DMS53 (cell line): ENCODE measurements at regions not wholly inside any gene's neighbourhood (a gene's known extent, or its start where the extent isn't known, plus 50 kb on each side); places are given as distances from the start of the nearest gene placed in this dataset.
"Not testable (repeated sequence)": the region's sequence is repeated elsewhere in the genome, so short reads cannot be mapped to it uniquely, and the experiment has no call there.

ENCODE experiments used
- DNase-seq: peaks from one replicate; lab custom pipeline; 2025; lab: John Stamatoyannopoulos, UW

GRCh38 chr21:33972539-33972938, 56.9 kb upstream of the ATP5PO start:
- DNase-seq: no peak

GRCh38 chr21:33971492-33972013, 55.9 kb upstream of the ATP5PO start:
- DNase-seq: no peak

GRCh38 chr21:33969581-33969980, 54.0 kb upstream of the ATP5PO start:
- no peak for DNase-seq

- no peak for DNase-seq
Observed at GRCh38 chr21:33968995-33969348, 53.4 kb upstream of the ATP5PO start.

- peak; percentile 58 for DNase-seq
Observed at GRCh38 chr21:33968080-33968994, 52.7 kb upstream of the ATP5PO start.

GRCh38 chr21:33967086-33967571, 51.5 kb upstream of the ATP5PO start:
- DNase-seq: no peak

- DNase-seq: no peak
Observed at GRCh38 chr21:33966324-33966949, 50.8 kb upstream of the ATP5PO start.

- not testable (repeated sequence) for DNase-seq
Observed at GRCh38 chr21:33965662-33966061, 50.1 kb upstream of the ATP5PO start.
